ENCODE measurements at regions not wholly inside any gene's neighbourhood (a gene's known extent, or its start where the extent isn't known, plus 50 kb on each side); places are given as distances from the start of the nearest gene placed in this dataset.

- no peak overlapping the region for H3K4me3 ChIP-seq (ENCODE audit: low read length)
- no peaks in the 10 kb centered on the region for H4K20me1 ChIP-seq (ENCODE audit: insufficient read depth)
- no peak overlapping the region for H2AFZ ChIP-seq (ENCODE audit: low read depth, low read length)
- no peaks in the 10 kb centered on the region for H3K36me3 ChIP-seq (ENCODE audit: insufficient read depth, low read length)
- no peaks in the 10 kb centered on the region for H3K79me2 ChIP-seq (replicated peaks; ENCODE audit: insufficient read depth, low read length)
- no peaks in the 10 kb centered on the region for H3F3A ChIP-seq (ENCODE audit: insufficient read depth, low read length, poor library complexity, severe bottlenecking)
- no peak overlapping the region for H3K4me2 ChIP-seq (ENCODE audit: low read length)
- H3K9me3 ChIP-seq (ENCODE audit: low read length), result no peaks in the 10 kb centered on the region
- H3K9ac ChIP-seq (ENCODE audit: low read length), result no peak overlapping the region
- TF ChIP-seq TAF1 (IDR thresholded peaks at IDR 0.05; ENCODE audit: low read depth), result no peak
- no peak overlapping the region for H3K27ac ChIP-seq (ENCODE audit: low read length)
- H3K9me2 ChIP-seq (ENCODE audit: insufficient read depth, low read length), result no peaks in the 10 kb centered on the region
- H3K27me3 ChIP-seq (ENCODE audit: insufficient read depth, low read depth, low read length), result no peaks in the 10 kb centered on the region
These were observed 1217.8 kb upstream of the ADGRL2 start for GRCh38 chr1:80582980-80583379.

GRCh38 chr1:80579055-80579454, 1221.7 kb upstream of the ADGRL2 start:
- no peak for TF ChIP-seq RAD21 (conservative IDR thresholded peaks at IDR 0.05)
- no peak for TF ChIP-seq MXI1 (conservative IDR thresholded peaks at IDR 0.05; ENCODE audit: poor library complexity, severe bottlenecking)
- TF ChIP-seq EZH2 (IDR thresholded peaks at IDR 0.05; ENCODE audit: borderline replicate concordance, insufficient read depth, low read length, poor library complexity, severe bottlenecking), result no peak
- TF ChIP-seq EP300 (conservative IDR thresholded peaks at IDR 0.05; ENCODE audit: poor library complexity, severe bottlenecking), result no peak
- no peak for TF ChIP-seq SMC3 (conservative IDR thresholded peaks at IDR 0.05; ENCODE audit: poor library complexity)
- TF ChIP-seq TAF1 (IDR thresholded peaks at IDR 0.05; ENCODE audit: low read depth), result no peak
- no peak for TF ChIP-seq CTCF (IDR thresholded peaks at IDR 0.05; ENCODE audit: poor library complexity, severe bottlenecking)
- no peak for TF ChIP-seq REST (IDR thresholded peaks at IDR 0.05; ENCODE audit: borderline replicate concordance)
- TF ChIP-seq POLR2AphosphoS5 (IDR thresholded peaks at IDR 0.05), result no peak
- no peak overlapping the region for H3K27ac ChIP-seq (ENCODE audit: low read length)
- no peak overlapping the region for H3K4me3 ChIP-seq (ENCODE audit: low read length)
- no peaks in the 10 kb centered on the region for H3K36me3 ChIP-seq (ENCODE audit: insufficient read depth, low read length)
- no peak overlapping the region for H3K9ac ChIP-seq (ENCODE audit: low read length)
- H3F3A ChIP-seq (ENCODE audit: insufficient read depth, low read length, poor library complexity, severe bottlenecking), result no peaks in the 10 kb centered on the region
- H3K4me2 ChIP-seq (ENCODE audit: low read length), result no peak overlapping the region
- H3K79me2 ChIP-seq (replicated peaks; ENCODE audit: insufficient read depth, low read length), result no peaks in the 10 kb centered on the region
- H2AFZ ChIP-seq (ENCODE audit: low read depth, low read length), result no peak overlapping the region
- H3K27me3 ChIP-seq (ENCODE audit: insufficient read depth, low read depth, low read length), result no peaks in the 10 kb centered on the region
- no peaks in the 10 kb centered on the region for H4K20me1 ChIP-seq (ENCODE audit: insufficient read depth)
- no peaks in the 10 kb centered on the region for H3K9me2 ChIP-seq (ENCODE audit: insufficient read depth, low read length)
- no peaks in the 10 kb centered on the region for H3K9me3 ChIP-seq (ENCODE audit: low read length)

- no peak overlapping the region for H2AFZ ChIP-seq (ENCODE audit: low read depth, low read length)
- no peak overlapping the region for H3K4me3 ChIP-seq (ENCODE audit: low read length)
- no peak for TF ChIP-seq EP300 (conservative IDR thresholded peaks at IDR 0.05; ENCODE audit: poor library complexity, severe bottlenecking)
- no peak for TF ChIP-seq POLR2AphosphoS5 (IDR thresholded peaks at IDR 0.05)
- TF ChIP-seq RAD21 (conservative IDR thresholded peaks at IDR 0.05), result no peak
- no peak for TF ChIP-seq EZH2 (IDR thresholded peaks at IDR 0.05; ENCODE audit: borderline replicate concordance, insufficient read depth, low read length, poor library complexity, severe bottlenecking)
- TF ChIP-seq REST (IDR thresholded peaks at IDR 0.05; ENCODE audit: borderline replicate concordance), result no peak
- no peak for TF ChIP-seq SMC3 (conservative IDR thresholded peaks at IDR 0.05; ENCODE audit: poor library complexity)
- TF ChIP-seq CTCF (IDR thresholded peaks at IDR 0.05; ENCODE audit: poor library complexity, severe bottlenecking), result no peak
- TF ChIP-seq MXI1 (conservative IDR thresholded peaks at IDR 0.05; ENCODE audit: poor library complexity, severe bottlenecking), result no peak
- TF ChIP-seq TAF1 (IDR thresholded peaks at IDR 0.05; ENCODE audit: low read depth), result no peak
- H4K20me1 ChIP-seq (ENCODE audit: insufficient read depth), result no peaks in the 10 kb centered on the region
- no peaks in the 10 kb centered on the region for H3K79me2 ChIP-seq (replicated peaks; ENCODE audit: insufficient read depth, low read length)
- H3K27ac ChIP-seq (ENCODE audit: low read length), result no peak overlapping the region
- no peaks in the 10 kb centered on the region for H3K9me2 ChIP-seq (ENCODE audit: insufficient read depth, low read length)
- no peaks in the 10 kb centered on the region for H3F3A ChIP-seq (ENCODE audit: insufficient read depth, low read length, poor library complexity, severe bottlenecking)
- no peak overlapping the region for H3K9ac ChIP-seq (ENCODE audit: low read length)
- no peaks in the 10 kb centered on the region for H3K9me3 ChIP-seq (ENCODE audit: low read length)
- H3K36me3 ChIP-seq (ENCODE audit: insufficient read depth, low read length), result no peaks in the 10 kb centered on the region
- H3K4me2 ChIP-seq (ENCODE audit: low read length), result no peak overlapping the region
- no peaks in the 10 kb centered on the region for H3K27me3 ChIP-seq (ENCODE audit: insufficient read depth, low read depth, low read length)
These were observed 1233.9 kb upstream of the ADGRL2 start for GRCh38 chr1:80566867-80567266.

Data from neural cell (in vitro differentiated cells).